ENCODE measurements at regions not wholly inside any gene's neighbourhood (a gene's known extent, or its start where the extent isn't known, plus 50 kb on each side); places are given as distances from the start of the nearest gene placed in this dataset.

DNA sequence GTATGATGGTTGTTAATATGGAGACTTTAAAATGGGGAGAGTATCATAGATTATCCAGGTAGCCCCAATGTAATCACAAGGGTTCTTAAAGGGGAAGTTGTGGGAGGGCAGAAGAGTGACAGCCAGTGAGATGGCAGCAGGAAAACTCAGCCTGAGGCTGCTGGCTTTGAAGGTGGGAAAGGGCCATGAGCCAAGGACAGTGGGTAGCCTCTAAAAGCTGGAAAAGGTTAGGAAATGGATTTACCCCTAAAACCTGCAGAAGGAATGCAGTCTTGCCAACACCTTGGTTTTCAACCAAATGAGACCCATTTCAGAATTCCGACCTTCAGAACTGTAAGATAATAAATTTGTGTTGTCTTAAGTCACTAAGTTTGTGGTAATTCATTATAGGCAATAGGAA is 68.8 kb upstream of the BLTP1 start:
- H2AFZ ChIP-seq (ENCODE audit: low read length) = no peak overlapping the region
- CTCF ChIA-PET (ENCODE audit: low intra/inter-chr PET ratio, low total read pairs) = no interaction called here
- H3K79me2 ChIP-seq (ENCODE audit: insufficient read depth, low read length) = no peaks in the 10 kb centered on the region
- TF ChIP-seq ZSCAN12 (CRISPR knock-in tag; IDR thresholded peaks at IDR 0.05) (no peak), ZNF7 (CRISPR knock-in tag; IDR thresholded peaks at IDR 0.05) (no peak), XBP1 (CRISPR knock-in tag; IDR thresholded peaks at IDR 0.05) (no peak), ZNF234 (CRISPR knock-in tag; conservative IDR thresholded peaks at IDR 0.05) (no peak), HOXA9 (CRISPR knock-in tag; IDR thresholded peaks at IDR 0.05; ENCODE audit: borderline replicate concordance) (no peak), POLR2AphosphoS5 (IDR thresholded peaks at IDR 0.05; ENCODE audit: low read depth, low read length) (no peak), KDM5B (CRISPR knock-in tag; IDR thresholded peaks at IDR 0.05; ENCODE audit: borderline replicate concordance) (no peak), MTF1 (CRISPR knock-in tag; IDR thresholded peaks at IDR 0.05) (no peak), TBX2 (CRISPR knock-in tag; IDR thresholded peaks at IDR 0.05; ENCODE audit: borderline replicate concordance) (no peak)
- TF ChIP-seq, protein P1, sequence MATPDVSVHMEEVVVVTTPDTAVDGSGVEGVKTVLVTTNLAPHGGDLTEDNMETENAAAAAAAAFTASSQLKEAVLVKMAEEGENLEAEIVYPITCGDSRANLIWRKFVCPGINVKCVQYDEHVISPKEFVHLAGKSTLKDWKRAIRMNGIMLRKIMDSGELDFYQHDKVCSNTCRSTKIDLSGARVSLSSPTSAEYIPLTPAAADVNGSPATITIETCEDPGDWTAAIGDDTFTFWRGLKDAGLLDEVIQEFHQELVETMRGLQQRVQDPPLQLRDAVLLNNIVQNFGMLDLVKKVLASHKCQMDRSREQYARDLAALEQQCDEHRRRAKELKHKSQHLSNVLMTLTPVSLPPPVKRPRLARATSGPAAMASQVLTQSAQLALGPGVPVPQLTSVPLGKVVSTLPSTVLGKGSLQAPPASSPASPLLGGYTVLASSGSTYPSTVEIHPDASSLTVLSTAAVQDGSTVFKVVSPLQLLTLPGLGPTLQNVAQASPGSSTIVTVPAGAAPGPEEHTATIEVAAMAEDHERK (CRISPR knock-in tag; IDR thresholded peaks at IDR 0.05; ENCODE audit: low read depth) = no peak
- TF ChIP-seq, protein P2, sequence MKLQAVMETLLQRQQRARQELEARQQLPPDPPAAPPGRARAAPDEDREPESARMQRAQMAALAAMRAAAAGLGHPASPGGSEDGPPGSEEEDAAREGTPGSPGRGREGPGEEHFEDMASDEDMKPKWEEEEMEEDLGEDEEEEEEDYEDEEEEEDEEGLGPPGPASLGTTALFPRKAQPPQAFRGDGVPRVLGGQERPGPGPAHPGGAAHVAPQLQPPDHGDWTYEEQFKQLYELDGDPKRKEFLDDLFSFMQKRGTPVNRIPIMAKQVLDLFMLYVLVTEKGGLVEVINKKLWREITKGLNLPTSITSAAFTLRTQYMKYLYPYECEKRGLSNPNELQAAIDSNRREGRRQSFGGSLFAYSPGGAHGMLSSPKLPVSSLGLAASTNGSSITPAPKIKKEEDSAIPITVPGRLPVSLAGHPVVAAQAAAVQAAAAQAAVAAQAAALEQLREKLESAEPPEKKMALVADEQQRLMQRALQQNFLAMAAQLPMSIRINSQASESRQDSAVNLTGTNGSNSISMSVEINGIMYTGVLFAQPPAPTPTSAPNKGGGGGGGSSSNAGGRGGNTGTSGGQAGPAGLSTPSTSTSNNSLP (IDR thresholded peaks at IDR 0.05; ENCODE audit: low read depth, low read length) = no peak
- TF ChIP-seq, protein P3, sequence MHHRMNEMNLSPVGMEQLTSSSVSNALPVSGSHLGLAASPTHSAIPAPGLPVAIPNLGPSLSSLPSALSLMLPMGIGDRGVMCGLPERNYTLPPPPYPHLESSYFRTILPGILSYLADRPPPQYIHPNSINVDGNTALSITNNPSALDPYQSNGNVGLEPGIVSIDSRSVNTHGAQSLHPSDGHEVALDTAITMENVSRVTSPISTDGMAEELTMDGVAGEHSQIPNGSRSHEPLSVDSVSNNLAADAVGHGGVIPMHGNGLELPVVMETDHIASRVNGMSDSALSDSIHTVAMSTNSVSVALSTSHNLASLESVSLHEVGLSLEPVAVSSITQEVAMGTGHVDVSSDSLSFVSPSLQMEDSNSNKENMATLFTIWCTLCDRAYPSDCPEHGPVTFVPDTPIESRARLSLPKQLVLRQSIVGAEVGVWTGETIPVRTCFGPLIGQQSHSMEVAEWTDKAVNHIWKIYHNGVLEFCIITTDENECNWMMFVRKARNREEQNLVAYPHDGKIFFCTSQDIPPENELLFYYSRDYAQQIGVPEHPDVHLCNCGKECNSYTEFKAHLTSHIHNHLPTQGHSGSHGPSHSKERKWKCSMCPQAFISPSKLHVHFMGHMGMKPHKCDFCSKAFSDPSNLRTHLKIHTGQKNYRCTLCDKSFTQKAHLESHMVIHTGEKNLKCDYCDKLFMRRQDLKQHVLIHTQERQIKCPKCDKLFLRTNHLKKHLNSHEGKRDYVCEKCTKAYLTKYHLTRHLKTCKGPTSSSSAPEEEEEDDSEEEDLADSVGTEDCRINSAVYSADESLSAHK (CRISPR knock-in tag; IDR thresholded peaks at IDR 0.05; ENCODE audit: borderline replicate concordance) = no peak
- intact Hi-C loops (cut with micrococcal nuclease; ENCODE audit: unreplicated experiment) = no loop called here
- no TSS peak for BruUV-seq (replicated peaks)
- DNase-seq (ENCODE audit: low spot score) (no peak), FAIRE-seq (no peak), ATAC-seq (no peak)
- POLR2A ChIA-PET = no interaction called here
- H3K27ac ChIP-seq (ENCODE audit: extremely low read length, insufficient read depth, low read length) = no peak overlapping the region
- H3K4me2 ChIP-seq (ENCODE audit: low read depth, low read length) = no peak overlapping the region
- 0% methylated on average over 1 of the region's 1 CpG for whole genome bisulfite sequencing (ENCODE audit: low lambda C conversion rate)
- H4K20me1 ChIP-seq (ENCODE audit: insufficient read depth, low read length) = no peaks in the 10 kb centered on the region
- in situ Hi-C loops (cut with HindIII; ENCODE audit: extremely low pct_ligation_motif_present, low pct_unique_long_range_greater_than_20kb) = no loop called here
- H3K36me3 ChIP-seq (replicated peaks in 1 of 2; ENCODE audit: control insufficient read depth in 1 of 2, insufficient read depth in 2 of 2, low read length in 2 of 2) = no peaks in the 10 kb centered on the region
- no peak overlapping the region for H3K9ac ChIP-seq (ENCODE audit: insufficient read depth, low read depth, low read length)
- H3K27me3 ChIP-seq (ENCODE audit: control insufficient read depth in 1 of 2, insufficient read depth in 2 of 2, low read length in 2 of 2) = no peaks in the 10 kb centered on the region
- no peak overlapping the region for H3K4me3 ChIP-seq (replicated peaks in 1 of 3; ENCODE audit: insufficient read depth in 1 of 3, low read depth in 2 of 3, low read length in 3 of 3)
- H3K4me1 ChIP-seq (ENCODE audit: insufficient read depth, low read length) = no peaks in the 10 kb centered on the region
- H3K9me3 ChIP-seq (ENCODE audit: low read length) = no peaks in the 10 kb centered on the region

Data from HepG2 (cell line).